GM13977 (cell line): ENCODE measurements at regions not wholly inside any gene's neighbourhood (a gene's known extent, or its start where the extent isn't known, plus 50 kb on each side); places are given as distances from the start of the nearest gene placed in this dataset.
A peak's percentile ranks its signal among the peaks of the same experiment; 100 is the strongest.
"Not testable (repeated sequence)": the region's sequence is repeated elsewhere in the genome, so short reads cannot be mapped to it uniquely, and the experiment has no call there.

Experiments
- DNase-seq: peaks from one replicate; pipeline ENCODE4 v3.0.0; 2012; ENCODE audit warnings: low spot score
- in situ Hi-C: fragments of 300-500 bp; cut with MboI; formaldehyde crosslinking; loops from one replicate; pipeline ENCODE4 v1.12.0; 2022; ENCODE audit warnings: low sequenced_read_pairs, low pct_unique_long_range_greater_than_20kb, mixed read lengths, inconsistent platforms; ENCODE audit not compliant: unreplicated experiment
- TF ChIP-seq, protein P1 (sequence below): IDR thresholded peaks from 2 replicates; pipeline ENCODE4 v1.5.1; 2012; ENCODE audit warnings: mild to moderate bottlenecking, control low read depth; ENCODE audit not compliant: insufficient read depth; ENCODE audit errors: extremely low read depth, missing control alignments

DNA sequence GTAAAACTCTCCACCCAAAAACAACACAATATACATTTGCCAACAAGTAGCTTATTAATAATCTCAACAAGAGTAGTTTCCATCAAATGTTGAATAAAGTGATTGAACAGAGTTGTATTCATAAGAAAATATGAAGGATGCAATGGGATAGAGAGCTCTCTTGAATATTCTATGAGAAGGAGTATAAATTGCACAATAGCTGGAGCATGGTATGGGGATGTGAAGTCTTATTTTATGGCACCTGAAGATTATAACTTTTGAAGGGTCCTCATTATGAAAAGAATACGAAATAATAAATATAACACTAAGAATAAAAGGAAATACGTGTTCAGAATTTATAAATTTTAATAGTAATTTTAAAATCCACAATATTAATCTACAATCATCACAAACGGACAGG, 1415.1 kb downstream of the KCNT2 start:
- in situ Hi-C loops = no loop called here
- TF ChIP-seq, protein P1, sequence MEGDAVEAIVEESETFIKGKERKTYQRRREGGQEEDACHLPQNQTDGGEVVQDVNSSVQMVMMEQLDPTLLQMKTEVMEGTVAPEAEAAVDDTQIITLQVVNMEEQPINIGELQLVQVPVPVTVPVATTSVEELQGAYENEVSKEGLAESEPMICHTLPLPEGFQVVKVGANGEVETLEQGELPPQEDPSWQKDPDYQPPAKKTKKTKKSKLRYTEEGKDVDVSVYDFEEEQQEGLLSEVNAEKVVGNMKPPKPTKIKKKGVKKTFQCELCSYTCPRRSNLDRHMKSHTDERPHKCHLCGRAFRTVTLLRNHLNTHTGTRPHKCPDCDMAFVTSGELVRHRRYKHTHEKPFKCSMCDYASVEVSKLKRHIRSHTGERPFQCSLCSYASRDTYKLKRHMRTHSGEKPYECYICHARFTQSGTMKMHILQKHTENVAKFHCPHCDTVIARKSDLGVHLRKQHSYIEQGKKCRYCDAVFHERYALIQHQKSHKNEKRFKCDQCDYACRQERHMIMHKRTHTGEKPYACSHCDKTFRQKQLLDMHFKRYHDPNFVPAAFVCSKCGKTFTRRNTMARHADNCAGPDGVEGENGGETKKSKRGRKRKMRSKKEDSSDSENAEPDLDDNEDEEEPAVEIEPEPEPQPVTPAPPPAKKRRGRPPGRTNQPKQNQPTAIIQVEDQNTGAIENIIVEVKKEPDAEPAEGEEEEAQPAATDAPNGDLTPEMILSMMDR = no peak
- no peak for DNase-seq

DNA sequence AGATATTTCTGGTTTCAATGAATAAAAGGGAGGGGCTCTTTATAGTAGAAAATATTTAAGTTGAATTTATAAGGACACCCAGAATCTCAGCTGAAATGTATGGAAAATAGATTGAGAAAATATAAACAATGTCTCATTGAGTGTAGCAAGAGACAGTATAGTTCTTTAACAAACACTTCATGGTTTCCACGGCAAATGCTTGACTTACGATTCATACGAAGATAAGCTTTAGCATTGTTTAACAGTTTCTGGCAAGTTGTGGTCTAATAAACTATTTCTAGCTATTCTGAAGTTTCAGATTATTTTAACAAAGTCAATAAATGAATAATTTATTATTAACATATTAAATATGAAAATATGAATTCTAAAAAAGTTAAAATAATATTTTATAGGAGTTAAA, 1419.4 kb downstream of the KCNT2 start:
- DNase-seq = no peak
- TF ChIP-seq, protein P1 = no peak
- in situ Hi-C loops = no loop called here

DNA sequence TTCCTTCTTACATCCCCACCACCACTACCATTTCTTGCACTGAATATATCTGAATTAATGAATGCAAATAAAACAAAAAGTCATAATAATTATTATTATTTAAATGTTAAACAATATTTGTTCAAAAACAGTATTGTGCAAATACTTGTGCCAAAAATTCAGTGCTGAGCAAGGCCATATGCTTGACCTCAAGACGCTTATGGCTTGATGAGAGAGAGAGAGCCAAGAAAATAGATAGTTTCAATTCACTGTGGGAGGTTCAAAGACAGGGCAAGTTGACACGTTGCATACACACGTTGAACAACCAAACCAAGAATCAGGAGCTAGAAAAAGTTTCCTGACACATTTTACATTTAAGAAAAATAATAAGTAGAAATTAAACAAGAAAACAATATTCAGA, 1421.7 kb downstream of the KCNT2 start:
- in situ Hi-C loops = no loop called here
- DNase-seq = no peak
- TF ChIP-seq, protein P1 = no peak

DNA sequence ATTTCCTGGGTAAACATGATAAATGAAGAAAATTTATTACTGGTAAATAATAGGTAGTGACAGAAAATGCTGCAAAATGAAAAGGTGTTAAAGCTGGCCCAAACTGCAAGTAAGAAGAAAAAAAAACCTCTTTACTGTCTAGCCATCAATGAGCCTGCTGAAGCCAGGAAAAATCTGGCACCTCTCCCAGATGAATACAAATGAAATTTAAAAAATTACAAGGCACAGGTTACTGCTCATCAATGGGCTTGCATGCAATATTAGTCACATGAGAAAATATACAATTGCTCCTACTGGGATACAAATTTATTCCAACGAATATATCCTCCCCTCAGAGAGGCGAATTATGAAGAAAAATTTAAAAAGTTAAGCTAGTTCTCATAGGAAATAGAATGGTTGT, 1422.5 kb downstream of the KCNT2 start:
- no peak for DNase-seq
- TF ChIP-seq, protein P1 = no peak
- in situ Hi-C loops = no loop called here

DNA sequence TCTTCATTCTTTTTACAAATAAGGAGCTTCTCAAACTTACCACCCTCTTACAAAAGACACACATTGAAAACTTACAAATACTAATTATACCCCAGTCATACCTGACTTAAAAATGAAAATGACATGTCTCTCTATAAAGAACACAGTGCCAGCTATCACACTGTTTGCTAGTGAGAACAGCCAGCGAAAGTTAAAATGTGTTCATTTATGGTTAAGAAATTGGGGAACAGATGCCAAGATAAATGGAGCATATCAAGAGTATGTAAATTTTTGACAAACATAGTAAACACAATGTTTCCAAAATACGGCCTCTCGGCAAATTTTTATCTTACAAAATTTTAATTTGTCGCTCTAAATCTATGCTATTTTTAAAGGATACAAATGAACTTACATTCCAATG, 1422.9 kb downstream of the KCNT2 start:
- in situ Hi-C loops = no loop called here
- no peak for DNase-seq
- TF ChIP-seq, protein P1 = no peak

DNA sequence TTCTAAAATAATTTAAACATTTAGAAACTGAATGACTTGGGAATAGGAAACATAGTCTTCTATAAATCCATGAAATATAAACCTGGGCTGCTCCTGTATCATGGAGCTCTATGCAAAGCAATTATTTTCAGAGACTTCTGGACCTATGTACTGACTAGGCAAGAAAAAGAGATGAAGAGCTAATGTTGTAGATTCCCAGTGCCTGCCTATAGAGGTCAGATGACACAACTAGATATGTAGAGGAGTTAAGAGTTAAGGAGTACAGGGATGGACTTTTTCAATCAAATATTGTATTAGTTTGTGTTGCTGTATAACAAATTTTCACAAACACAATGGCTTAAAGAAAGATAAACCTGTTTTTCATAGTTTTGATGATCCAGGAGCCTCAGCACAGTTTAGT, 1434.5 kb downstream of the KCNT2 start:
- TF ChIP-seq, protein P1 = peak; percentile 17
- DNase-seq = no peak
- in situ Hi-C loops = no loop called here

DNA sequence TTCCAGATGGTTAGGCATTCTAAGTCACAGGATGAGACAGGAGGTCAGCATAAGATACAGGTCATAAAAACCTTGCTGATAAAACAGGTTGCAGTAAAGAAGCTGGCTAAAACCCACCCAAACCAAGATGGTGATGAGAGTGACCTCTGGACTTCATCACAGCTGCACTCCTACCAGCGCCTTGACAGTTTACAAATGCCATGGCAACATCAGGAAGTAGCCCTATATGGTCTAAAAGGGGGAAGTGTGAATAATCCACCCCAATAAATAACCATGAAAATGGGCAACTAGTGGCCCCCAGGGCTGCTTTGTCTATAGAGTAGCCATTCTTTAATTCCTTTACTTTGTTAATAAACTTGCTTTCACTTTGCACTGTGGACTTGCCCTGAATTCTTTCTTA, 1448.4 kb downstream of the KCNT2 start:
- in situ Hi-C loops, DNase-seq: not testable (repeated sequence)
